Neural cell (in vitro differentiated cells): ENCODE measurements at regions not wholly inside any gene's neighbourhood (a gene's known extent, or its start where the extent isn't known, plus 50 kb on each side); places are given as distances from the start of the nearest gene placed in this dataset.

ENCODE experiments used
- H2AFZ ChIP-seq: fragments of 200-600, 300-800 bp; sonication (generic), shearing (Covaris generic); 2 replicates; pipeline ENCODE4 v1.6.0; 2014; ENCODE audit warnings: low read depth, mild to moderate bottlenecking, antibody characterized with exemption, low read length, moderate library complexity
- H3F3A ChIP-seq: fragments of 200-600 bp; shearing (Covaris generic); 2 replicates; pipeline ENCODE4 v1.6.1; 2016; ENCODE audit warnings: mild to moderate bottlenecking, moderate library complexity, mixed read lengths, antibody characterized with exemption, low read length; ENCODE audit not compliant: insufficient read depth, poor library complexity, severe bottlenecking
- H3K27ac ChIP-seq: fragments of 200-600, 300-800 bp; sonication (generic), shearing (Covaris generic); 2 replicates; pipeline ENCODE4 v1.5.1; 2014; ENCODE audit warnings: mild to moderate bottlenecking, low read length, moderate library complexity
- H3K27me3 ChIP-seq: fragments of 300-800, 200-600 bp; sonication (generic), shearing (Covaris generic); 2 replicates; pipeline ENCODE4 v1.6.0; 2014; ENCODE audit warnings: mild to moderate bottlenecking, low read depth, low read length, moderate library complexity; ENCODE audit not compliant: insufficient read depth
- H3K36me3 ChIP-seq: fragments of 300-800, 200-600 bp; sonication (generic), shearing (Covaris generic); 2 replicates; pipeline ENCODE4 v1.5.1; 2014; ENCODE audit warnings: mild to moderate bottlenecking, antibody characterized with exemption, low read length, moderate library complexity; ENCODE audit not compliant: insufficient read depth
- H3K4me2 ChIP-seq: fragments of 300-800, 200-600 bp; sonication (generic), shearing (Covaris generic); 2 replicates; pipeline ENCODE4 v1.6.0; 2014; ENCODE audit warnings: mild to moderate bottlenecking, low read length
- H3K4me3 ChIP-seq: fragments of 300-800, 200-600 bp; sonication (generic), shearing (Covaris generic); 2 replicates; pipeline ENCODE4 v1.5.1; 2014; ENCODE audit warnings: mild to moderate bottlenecking, low read length, moderate library complexity
- H3K79me2 ChIP-seq: fragments of 200-600 bp; shearing (Covaris generic); replicated peaks from 2 replicates; pipeline ENCODE4 v1.6.0; 2014; ENCODE audit warnings: mild to moderate bottlenecking, low read length, moderate library complexity; ENCODE audit not compliant: insufficient read depth
- H3K9ac ChIP-seq: fragments of 300-800, 200-600 bp; sonication (generic), shearing (Covaris generic); 2 replicates; pipeline ENCODE4 v1.6.1; 2016; ENCODE audit warnings: mild to moderate bottlenecking, low read length, mixed read lengths
- H3K9me2 ChIP-seq: fragments of 200-600 bp; shearing (Covaris generic); 2 replicates; pipeline ENCODE4 v1.6.1; 2016; ENCODE audit warnings: mild to moderate bottlenecking, low read length, mixed read lengths; ENCODE audit not compliant: insufficient read depth
- H3K9me3 ChIP-seq: fragments of 200-600, 300-800 bp; sonication (generic), shearing (Covaris generic); 2 replicates; pipeline ENCODE4 v1.6.1; 2016; ENCODE audit warnings: mild to moderate bottlenecking, mixed run types, low read length, moderate library complexity, mixed read lengths
- H4K20me1 ChIP-seq: fragments of 200-600 bp; shearing (Covaris generic); 2 replicates; pipeline ENCODE4 v1.6.1; 2016; ENCODE audit warnings: mild to moderate bottlenecking, mixed run types; ENCODE audit not compliant: insufficient read depth
- EP300 ChIP-seq: fragments of 450-650 bp; conservative IDR thresholded peaks from 2 replicates; pipeline ENCODE4 v1.6.1; 2014; ENCODE audit warnings: antibody characterized with exemption, mild to moderate bottlenecking, moderate library complexity; ENCODE audit not compliant: poor library complexity, severe bottlenecking
- EZH2 ChIP-seq: fragments of 200-600, 300-800 bp; shearing (Covaris generic), sonication (generic); IDR thresholded peaks from 2 replicates; pipeline ENCODE4 v1.6.1; 2014; ENCODE audit warnings: antibody characterized with exemption, low read length, borderline replicate concordance, mild to moderate bottlenecking; ENCODE audit not compliant: insufficient read depth, poor library complexity, severe bottlenecking
- MXI1 ChIP-seq: fragments of 450-650 bp; conservative IDR thresholded peaks from 2 replicates; pipeline ENCODE4 v1.6.1; 2014; ENCODE audit warnings: antibody characterized with exemption, mild to moderate bottlenecking; ENCODE audit not compliant: poor library complexity, severe bottlenecking
- POLR2AphosphoS5 ChIP-seq: IDR thresholded peaks from 2 replicates; pipeline ENCODE4 v1.6.1; 2012
- RAD21 ChIP-seq: fragments of 450-650 bp; conservative IDR thresholded peaks from 2 replicates; pipeline ENCODE4 v1.6.1; 2014; ENCODE audit warnings: antibody characterized with exemption, mild to moderate bottlenecking, moderate library complexity
- SMC3 ChIP-seq: fragments of 450-650 bp; conservative IDR thresholded peaks from 2 replicates; pipeline ENCODE4 v1.6.1; 2014; ENCODE audit warnings: antibody characterized with exemption, mild to moderate bottlenecking, moderate library complexity; ENCODE audit not compliant: poor library complexity
- TAF1 ChIP-seq: IDR thresholded peaks from 2 replicates; pipeline ENCODE4 v1.6.1; 2012; ENCODE audit warnings: low read depth
- TF ChIP-seq, protein P1 (sequence below): fragments of 450-650 bp; IDR thresholded peaks from 2 replicates; pipeline ENCODE4 v1.5.1; 2014; ENCODE audit warnings: antibody characterized with exemption, mild to moderate bottlenecking, moderate library complexity; ENCODE audit not compliant: poor library complexity, severe bottlenecking
- TF ChIP-seq, protein P2 (sequence below): IDR thresholded peaks from 2 replicates; pipeline ENCODE4 v1.6.1; 2012; ENCODE audit warnings: borderline replicate concordance

DNA sequence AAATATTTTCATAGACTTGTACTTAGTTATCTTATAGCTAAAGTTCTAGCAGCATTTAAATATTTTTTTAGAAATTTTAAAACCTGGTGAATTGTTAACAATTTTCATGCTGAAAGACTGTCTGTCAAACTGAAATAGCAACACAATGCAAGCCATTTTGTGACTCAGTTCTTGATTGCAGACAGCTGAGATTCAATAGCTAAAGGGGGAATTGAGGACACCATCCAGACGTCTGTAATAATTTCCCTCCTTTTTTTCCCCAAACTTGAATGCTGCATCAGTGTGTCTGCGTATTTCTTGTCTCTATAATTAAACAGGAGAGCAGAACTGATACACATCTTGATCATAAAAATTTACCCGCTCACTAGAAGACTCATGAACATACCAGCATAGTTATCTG, 468.3 kb downstream of the GBE1 start:
- Histone ChIP-seq H3K27me3 (no peaks in the 10 kb centered on the region), H3K4me3 (no peak overlapping the region), H3K79me2 (no peaks in the 10 kb centered on the region), H3K9me2 (no peaks in the 10 kb centered on the region), H3F3A (no peaks in the 10 kb centered on the region), H3K27ac (no peak overlapping the region), H4K20me1 (no peaks in the 10 kb centered on the region), H3K36me3 (no peaks in the 10 kb centered on the region), H3K9me3 (no peaks in the 10 kb centered on the region), H2AFZ (no peak overlapping the region), H3K9ac (no peak overlapping the region), H3K4me2 (no peak overlapping the region)
- TF ChIP-seq RAD21 (no peak), EZH2 (no peak), TAF1 (no peak), EP300 (no peak), MXI1 (no peak), POLR2AphosphoS5 (no peak), SMC3 (no peak)
- TF ChIP-seq, protein P1, sequence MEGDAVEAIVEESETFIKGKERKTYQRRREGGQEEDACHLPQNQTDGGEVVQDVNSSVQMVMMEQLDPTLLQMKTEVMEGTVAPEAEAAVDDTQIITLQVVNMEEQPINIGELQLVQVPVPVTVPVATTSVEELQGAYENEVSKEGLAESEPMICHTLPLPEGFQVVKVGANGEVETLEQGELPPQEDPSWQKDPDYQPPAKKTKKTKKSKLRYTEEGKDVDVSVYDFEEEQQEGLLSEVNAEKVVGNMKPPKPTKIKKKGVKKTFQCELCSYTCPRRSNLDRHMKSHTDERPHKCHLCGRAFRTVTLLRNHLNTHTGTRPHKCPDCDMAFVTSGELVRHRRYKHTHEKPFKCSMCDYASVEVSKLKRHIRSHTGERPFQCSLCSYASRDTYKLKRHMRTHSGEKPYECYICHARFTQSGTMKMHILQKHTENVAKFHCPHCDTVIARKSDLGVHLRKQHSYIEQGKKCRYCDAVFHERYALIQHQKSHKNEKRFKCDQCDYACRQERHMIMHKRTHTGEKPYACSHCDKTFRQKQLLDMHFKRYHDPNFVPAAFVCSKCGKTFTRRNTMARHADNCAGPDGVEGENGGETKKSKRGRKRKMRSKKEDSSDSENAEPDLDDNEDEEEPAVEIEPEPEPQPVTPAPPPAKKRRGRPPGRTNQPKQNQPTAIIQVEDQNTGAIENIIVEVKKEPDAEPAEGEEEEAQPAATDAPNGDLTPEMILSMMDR: no peak
- TF ChIP-seq, protein P2, sequence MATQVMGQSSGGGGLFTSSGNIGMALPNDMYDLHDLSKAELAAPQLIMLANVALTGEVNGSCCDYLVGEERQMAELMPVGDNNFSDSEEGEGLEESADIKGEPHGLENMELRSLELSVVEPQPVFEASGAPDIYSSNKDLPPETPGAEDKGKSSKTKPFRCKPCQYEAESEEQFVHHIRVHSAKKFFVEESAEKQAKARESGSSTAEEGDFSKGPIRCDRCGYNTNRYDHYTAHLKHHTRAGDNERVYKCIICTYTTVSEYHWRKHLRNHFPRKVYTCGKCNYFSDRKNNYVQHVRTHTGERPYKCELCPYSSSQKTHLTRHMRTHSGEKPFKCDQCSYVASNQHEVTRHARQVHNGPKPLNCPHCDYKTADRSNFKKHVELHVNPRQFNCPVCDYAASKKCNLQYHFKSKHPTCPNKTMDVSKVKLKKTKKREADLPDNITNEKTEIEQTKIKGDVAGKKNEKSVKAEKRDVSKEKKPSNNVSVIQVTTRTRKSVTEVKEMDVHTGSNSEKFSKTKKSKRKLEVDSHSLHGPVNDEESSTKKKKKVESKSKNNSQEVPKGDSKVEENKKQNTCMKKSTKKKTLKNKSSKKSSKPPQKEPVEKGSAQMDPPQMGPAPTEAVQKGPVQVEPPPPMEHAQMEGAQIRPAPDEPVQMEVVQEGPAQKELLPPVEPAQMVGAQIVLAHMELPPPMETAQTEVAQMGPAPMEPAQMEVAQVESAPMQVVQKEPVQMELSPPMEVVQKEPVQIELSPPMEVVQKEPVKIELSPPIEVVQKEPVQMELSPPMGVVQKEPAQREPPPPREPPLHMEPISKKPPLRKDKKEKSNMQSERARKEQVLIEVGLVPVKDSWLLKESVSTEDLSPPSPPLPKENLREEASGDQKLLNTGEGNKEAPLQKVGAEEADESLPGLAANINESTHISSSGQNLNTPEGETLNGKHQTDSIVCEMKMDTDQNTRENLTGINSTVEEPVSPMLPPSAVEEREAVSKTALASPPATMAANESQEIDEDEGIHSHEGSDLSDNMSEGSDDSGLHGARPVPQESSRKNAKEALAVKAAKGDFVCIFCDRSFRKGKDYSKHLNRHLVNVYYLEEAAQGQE: no peak

DNA sequence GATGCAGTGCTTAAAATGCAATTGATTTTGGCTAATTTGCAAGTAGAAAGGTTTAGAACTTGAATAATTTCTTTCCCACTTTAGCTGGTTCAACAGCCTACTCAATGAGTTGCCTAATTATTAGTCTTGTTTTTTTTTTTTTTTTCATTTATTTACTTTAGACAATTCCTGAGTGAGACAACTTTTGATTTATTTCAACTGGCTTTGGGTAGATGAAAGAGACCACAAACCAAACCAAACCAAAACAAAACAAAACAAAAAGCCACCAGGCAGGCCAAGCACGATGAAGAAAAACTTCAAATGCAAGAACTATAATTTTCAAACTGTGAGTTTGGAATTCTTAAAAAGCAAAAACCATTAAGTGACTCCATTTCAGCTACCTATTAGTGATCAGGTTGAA, 469.9 kb downstream of the GBE1 start:
- Histone ChIP-seq H3K79me2 (no peaks in the 10 kb centered on the region), H2AFZ (no peak overlapping the region), H3K9me2 (no peaks in the 10 kb centered on the region), H3K4me3 (no peak overlapping the region), H3K27ac (no peak overlapping the region), H3K36me3 (no peaks in the 10 kb centered on the region), H3K9ac (no peak overlapping the region), H4K20me1 (no peaks in the 10 kb centered on the region), H3K4me2 (no peak overlapping the region), H3K27me3 (no peaks in the 10 kb centered on the region), H3K9me3 (no peaks in the 10 kb centered on the region), H3F3A (no peaks in the 10 kb centered on the region)
- no peak for TF ChIP-seq SMC3
- TF ChIP-seq, protein P1: no peak
- TF ChIP-seq MXI1: no peak
- TF ChIP-seq TAF1: no peak
- TF ChIP-seq EZH2: no peak
- TF ChIP-seq POLR2AphosphoS5: no peak
- no peak for TF ChIP-seq EP300
- TF ChIP-seq, protein P2: no peak
- no peak for TF ChIP-seq RAD21
